ENCODE measurements at regions not wholly inside any gene's neighbourhood (a gene's known extent, or its start where the extent isn't known, plus 50 kb on each side); places are given as distances from the start of the nearest gene placed in this dataset.

DNA sequence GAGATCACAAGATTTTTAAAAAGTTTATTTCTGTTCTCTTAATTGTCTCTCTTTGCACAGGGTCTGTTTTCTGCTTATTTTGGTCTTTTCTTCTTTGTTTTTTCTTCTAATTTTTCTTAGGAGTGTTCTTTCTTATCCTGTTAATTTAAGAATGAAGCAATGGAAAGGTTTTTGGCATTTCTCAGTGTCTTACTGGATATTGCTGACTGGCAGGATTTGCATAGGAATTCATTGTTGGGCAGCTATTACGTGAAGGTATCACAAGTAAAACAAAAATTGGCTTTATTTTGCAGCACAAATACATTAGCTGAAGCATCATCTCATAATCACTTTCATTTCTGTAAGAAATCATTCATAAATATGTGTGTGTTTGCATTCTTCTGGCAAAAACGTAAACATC lies 566.9 kb upstream of the CDH6 start:
- Mint-ChIP-seq H3K4me3 (no peak overlapping the region), H3K36me3 (ENCODE audit: low read depth) (no peaks in the 10 kb centered on the region), H3K27me3 (no peaks in the 10 kb centered on the region), H3K27ac (no peak overlapping the region), H3K9me3 (peaks cover 14% of the 10 kb centered on the region), H3K4me1 (ENCODE audit: low read depth) (no peaks in the 10 kb centered on the region)
- POLR2A ChIA-PET: no interaction called here
- ATAC-seq (no peak), DNase-seq (no peak)
- CTCF ChIA-PET: no interaction called here
- intact Hi-C loops (cut with micrococcal nuclease): no loop called here
- TF ChIP-seq, protein P1, sequence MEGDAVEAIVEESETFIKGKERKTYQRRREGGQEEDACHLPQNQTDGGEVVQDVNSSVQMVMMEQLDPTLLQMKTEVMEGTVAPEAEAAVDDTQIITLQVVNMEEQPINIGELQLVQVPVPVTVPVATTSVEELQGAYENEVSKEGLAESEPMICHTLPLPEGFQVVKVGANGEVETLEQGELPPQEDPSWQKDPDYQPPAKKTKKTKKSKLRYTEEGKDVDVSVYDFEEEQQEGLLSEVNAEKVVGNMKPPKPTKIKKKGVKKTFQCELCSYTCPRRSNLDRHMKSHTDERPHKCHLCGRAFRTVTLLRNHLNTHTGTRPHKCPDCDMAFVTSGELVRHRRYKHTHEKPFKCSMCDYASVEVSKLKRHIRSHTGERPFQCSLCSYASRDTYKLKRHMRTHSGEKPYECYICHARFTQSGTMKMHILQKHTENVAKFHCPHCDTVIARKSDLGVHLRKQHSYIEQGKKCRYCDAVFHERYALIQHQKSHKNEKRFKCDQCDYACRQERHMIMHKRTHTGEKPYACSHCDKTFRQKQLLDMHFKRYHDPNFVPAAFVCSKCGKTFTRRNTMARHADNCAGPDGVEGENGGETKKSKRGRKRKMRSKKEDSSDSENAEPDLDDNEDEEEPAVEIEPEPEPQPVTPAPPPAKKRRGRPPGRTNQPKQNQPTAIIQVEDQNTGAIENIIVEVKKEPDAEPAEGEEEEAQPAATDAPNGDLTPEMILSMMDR (IDR thresholded peaks at IDR 0.05): no peak

DNA sequence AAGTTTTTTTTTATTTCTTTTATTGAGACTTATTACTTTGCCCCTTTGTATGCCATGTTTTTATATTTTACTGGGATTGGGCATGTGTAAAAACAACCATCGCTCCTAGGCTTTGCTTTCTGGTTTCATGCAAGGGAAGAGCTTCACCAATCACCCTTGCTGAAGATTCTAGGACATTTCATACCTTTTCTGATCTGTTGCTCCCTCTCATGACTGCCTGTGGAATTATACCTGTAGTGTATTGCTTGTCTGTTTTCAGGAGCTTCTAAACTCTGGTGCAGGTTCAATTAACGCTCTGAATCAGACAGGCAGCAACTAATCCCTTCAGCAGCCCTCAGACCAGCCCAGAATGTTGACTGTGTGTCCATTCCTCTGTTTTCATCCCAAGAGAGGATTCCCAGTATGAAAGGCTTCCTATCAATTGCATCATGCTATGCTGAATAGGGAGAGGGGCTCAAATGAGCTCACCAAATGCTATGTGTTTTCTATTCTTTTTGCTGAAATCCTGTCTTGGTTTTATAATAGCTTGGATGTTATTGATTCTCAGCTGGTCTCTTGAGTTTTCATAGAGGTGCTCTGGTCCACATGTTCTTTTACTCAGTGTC lies 572.9 kb upstream of the CDH6 start:
- TF ChIP-seq, protein P1 (IDR thresholded peaks at IDR 0.05): no peak
- no peak overlapping the region for H3K27ac Mint-ChIP-seq
- no peak for ATAC-seq
- no peak for DNase-seq
- no peaks in the 10 kb centered on the region for H3K27me3 Mint-ChIP-seq
- H3K36me3 Mint-ChIP-seq (ENCODE audit: low read depth): no peaks in the 10 kb centered on the region
- H3K4me3 Mint-ChIP-seq: no peak overlapping the region
- H3K4me1 Mint-ChIP-seq (ENCODE audit: low read depth): no peaks in the 10 kb centered on the region
- intact Hi-C loops (cut with micrococcal nuclease): no loop called here
- peaks cover 21% of the 10 kb centered on the region for H3K9me3 Mint-ChIP-seq
- CTCF ChIA-PET: no interaction called here
- POLR2A ChIA-PET: no interaction called here

DNA sequence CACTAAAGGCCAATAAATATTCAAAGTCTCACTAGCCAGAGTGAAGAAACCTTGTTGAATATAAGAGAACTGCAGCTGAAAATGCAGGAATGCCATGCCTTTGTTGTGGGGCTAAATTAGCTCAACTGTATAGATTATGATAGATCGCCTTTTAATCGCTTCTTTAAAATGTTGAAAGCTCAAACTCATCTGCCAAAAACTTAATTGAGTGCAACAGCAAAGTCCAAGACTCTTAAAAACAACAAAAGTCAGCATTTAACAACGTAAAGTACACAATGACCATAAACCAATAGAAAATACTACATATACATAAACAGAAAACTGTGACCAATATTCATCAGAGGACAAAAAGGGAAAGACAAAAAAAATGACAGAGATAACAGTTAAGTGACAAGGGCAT lies 585.0 kb upstream of the CDH6 start:
- intact Hi-C loops (cut with micrococcal nuclease): no loop called here
- DNase-seq: no peak
- TF ChIP-seq, protein P1 (IDR thresholded peaks at IDR 0.05): no peak
- ChIA-PET CTCF (no interaction called here), POLR2A (no interaction called here)
- H3K36me3 Mint-ChIP-seq (ENCODE audit: low read depth): no peaks in the 10 kb centered on the region
- no peaks in the 10 kb centered on the region for H3K27me3 Mint-ChIP-seq
- ATAC-seq: no peak
- H3K27ac Mint-ChIP-seq: no peak overlapping the region
- no peak overlapping the region for H3K4me3 Mint-ChIP-seq
- peaks cover 20% of the 10 kb centered on the region for H3K9me3 Mint-ChIP-seq
- no peaks in the 10 kb centered on the region for H3K4me1 Mint-ChIP-seq (ENCODE audit: low read depth)

DNA sequence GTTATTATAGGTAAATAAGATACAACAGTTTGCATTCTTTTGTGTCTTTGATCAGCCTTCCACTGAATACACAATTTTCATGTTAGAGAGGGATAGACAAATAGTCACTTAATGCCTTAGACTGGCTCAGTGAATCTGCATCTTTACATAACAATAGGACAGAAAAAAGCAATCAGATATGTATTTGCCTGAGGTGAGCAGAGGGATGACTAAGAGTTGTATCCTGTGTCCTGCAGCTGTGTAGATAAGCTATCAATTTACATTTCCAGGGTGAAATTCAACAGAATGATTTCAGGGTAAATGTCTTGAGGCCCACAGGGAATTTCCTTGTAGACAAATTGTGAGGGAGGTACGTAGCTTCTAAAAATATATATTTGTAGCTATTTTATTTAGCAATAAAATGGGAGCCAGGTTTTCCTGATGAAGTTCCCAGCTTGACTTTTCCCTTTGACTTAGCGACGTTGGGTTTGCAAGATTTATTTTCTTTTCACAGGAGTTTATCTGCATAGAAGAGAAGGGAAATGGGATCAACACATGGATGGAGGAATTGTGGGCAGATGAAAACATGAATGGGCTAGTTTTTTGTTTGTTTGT lies 586.1 kb upstream of the CDH6 start:
- Mint-ChIP-seq H3K36me3 (ENCODE audit: low read depth) (no peaks in the 10 kb centered on the region), H3K4me3 (no peak overlapping the region), H3K27me3 (no peaks in the 10 kb centered on the region), H3K9me3 (peaks cover 18% of the 10 kb centered on the region), H3K27ac (no peak overlapping the region), H3K4me1 (ENCODE audit: low read depth) (no peaks in the 10 kb centered on the region)
- ChIA-PET POLR2A (no interaction called here), CTCF (no interaction called here)
- DNase-seq: no peak
- TF ChIP-seq, protein P1 (IDR thresholded peaks at IDR 0.05): no peak
- no peak for ATAC-seq
- intact Hi-C loops (cut with micrococcal nuclease): no loop called here

DNA sequence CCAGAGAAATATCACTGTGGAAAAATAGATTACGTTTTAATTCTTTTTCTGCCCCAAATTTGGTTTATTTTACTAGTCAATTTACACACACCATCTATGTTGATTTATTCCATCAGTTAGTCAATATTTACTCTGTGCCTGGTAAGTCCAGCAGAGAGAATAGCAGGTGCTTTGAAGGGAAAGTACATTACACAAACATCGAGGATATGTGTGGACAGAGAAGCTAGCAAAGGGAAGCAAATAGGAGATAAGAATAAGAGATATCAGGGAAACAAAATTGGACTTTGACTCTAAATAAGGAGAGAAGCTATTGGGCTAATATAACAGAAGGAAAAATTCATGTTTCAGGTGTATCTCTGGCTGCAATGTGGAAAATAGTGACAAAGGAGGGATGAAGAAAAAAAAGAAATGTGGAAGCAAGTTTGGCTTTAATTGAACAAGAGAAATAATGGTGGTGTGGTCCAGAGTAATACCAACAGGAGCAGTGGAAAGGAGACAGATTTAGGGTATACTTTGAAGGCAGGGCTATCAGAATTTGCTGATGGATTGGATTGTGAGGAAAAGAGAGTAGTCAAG lies 587.7 kb upstream of the CDH6 start:
- no peaks in the 10 kb centered on the region for H3K36me3 Mint-ChIP-seq (ENCODE audit: low read depth)
- CTCF ChIA-PET: no interaction called here
- DNase-seq: no peak
- TF ChIP-seq, protein P1 (IDR thresholded peaks at IDR 0.05): no peak
- peaks cover 14% of the 10 kb centered on the region for H3K9me3 Mint-ChIP-seq
- H3K27ac Mint-ChIP-seq: no peak overlapping the region
- no peaks in the 10 kb centered on the region for H3K4me1 Mint-ChIP-seq (ENCODE audit: low read depth)
- no peaks in the 10 kb centered on the region for H3K27me3 Mint-ChIP-seq
- POLR2A ChIA-PET: no interaction called here
- ATAC-seq: no peak
- no peak overlapping the region for H3K4me3 Mint-ChIP-seq
- intact Hi-C loops (cut with micrococcal nuclease): no loop called here
